ENCODE measurements at regions not wholly inside any gene's neighbourhood (a gene's known extent, or its start where the extent isn't known, plus 50 kb on each side); places are given as distances from the start of the nearest gene placed in this dataset.

DNA sequence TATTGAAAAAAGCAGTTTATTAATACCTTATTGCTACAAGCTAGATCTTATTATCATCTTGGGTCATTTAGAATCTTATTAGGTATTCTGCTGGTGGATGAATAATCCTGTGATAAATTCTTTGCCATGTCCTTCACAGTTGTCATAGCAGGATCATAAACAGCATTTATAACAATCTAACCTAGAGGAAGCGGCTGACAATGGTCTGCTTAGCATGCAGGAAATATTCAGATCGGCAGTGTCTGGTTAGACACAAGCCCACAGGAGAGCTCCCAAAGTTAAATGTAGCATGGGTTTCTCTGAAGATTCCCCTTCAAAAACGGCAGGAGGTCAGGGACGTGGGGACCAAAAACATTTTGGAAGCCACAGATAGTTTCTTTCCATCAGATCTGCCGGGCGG lies 179.3 kb downstream of the FOXB1 start:
- TF ChIP-seq, protein P1, sequence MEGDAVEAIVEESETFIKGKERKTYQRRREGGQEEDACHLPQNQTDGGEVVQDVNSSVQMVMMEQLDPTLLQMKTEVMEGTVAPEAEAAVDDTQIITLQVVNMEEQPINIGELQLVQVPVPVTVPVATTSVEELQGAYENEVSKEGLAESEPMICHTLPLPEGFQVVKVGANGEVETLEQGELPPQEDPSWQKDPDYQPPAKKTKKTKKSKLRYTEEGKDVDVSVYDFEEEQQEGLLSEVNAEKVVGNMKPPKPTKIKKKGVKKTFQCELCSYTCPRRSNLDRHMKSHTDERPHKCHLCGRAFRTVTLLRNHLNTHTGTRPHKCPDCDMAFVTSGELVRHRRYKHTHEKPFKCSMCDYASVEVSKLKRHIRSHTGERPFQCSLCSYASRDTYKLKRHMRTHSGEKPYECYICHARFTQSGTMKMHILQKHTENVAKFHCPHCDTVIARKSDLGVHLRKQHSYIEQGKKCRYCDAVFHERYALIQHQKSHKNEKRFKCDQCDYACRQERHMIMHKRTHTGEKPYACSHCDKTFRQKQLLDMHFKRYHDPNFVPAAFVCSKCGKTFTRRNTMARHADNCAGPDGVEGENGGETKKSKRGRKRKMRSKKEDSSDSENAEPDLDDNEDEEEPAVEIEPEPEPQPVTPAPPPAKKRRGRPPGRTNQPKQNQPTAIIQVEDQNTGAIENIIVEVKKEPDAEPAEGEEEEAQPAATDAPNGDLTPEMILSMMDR (IDR thresholded peaks at IDR 0.05), result no peak
- no peak for TF ChIP-seq POLR2A (IDR thresholded peaks at IDR 0.05)

Data from testis (tissue), 2 donors.